ENCODE measurements at regions not wholly inside any gene's neighbourhood (a gene's known extent, or its start where the extent isn't known, plus 50 kb on each side); places are given as distances from the start of the nearest gene placed in this dataset.

DNA sequence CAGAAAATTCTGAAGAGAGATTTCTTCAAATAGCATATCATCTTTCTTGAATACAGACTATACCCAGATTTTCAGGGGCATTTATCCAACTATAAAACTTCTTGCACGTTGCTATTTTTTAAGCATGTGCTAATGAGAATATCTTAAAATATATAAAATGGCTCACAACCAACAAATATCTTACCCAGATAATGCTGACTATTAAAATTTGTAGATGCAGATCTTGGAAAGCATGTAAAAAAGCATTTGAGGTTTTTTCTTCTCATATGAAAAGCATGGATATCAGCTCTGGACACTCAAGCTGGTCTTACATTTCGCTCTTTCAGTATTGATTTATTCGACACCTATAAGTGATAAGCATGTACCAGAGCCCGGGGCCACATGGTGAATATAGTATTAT is 1187.7 kb upstream of the ADGRL4 start:
- TF ChIP-seq POLR2A (IDR thresholded peaks at IDR 0.05), result no peak
- no peak for TF ChIP-seq CTCF (IDR thresholded peaks at IDR 0.05 in 4 of 5, conservative IDR thresholded peaks at IDR 0.05 in 1 of 5)
- Histone ChIP-seq H3K27me3 (no peaks in the 10 kb centered on the region), H3K9me3 (no peaks in the 10 kb centered on the region), H3K4me1 (no peaks in the 10 kb centered on the region), H3K36me3 (no peaks in the 10 kb centered on the region), H3K27ac (no peak overlapping the region), H3K4me3 (no peak overlapping the region)
- no peak for ATAC-seq
- in situ Hi-C loops (cut with MboI; ENCODE audit: low sequenced_read_pairs in 4 of 4), result no loop called here
- DNase-seq, result no peak
- intact Hi-C loops (cut with DNase I; ENCODE audit: low total_unique reads), result no loop called here

- Histone ChIP-seq H3K4me1 (no peaks in the 10 kb centered on the region), H3K36me3 (no peaks in the 10 kb centered on the region), H3K4me3 (no peak overlapping the region), H3K9me3 (no peaks in the 10 kb centered on the region), H3K27me3 (no peaks in the 10 kb centered on the region), H3K27ac (no peak overlapping the region)
- intact Hi-C loops (cut with DNase I; ENCODE audit: low total_unique reads), result no loop called here
- DNase-seq, result no peak
- no peak for ATAC-seq
- in situ Hi-C loops (cut with MboI; ENCODE audit: low sequenced_read_pairs in 4 of 4), result no loop called here
- TF ChIP-seq POLR2A (IDR thresholded peaks at IDR 0.05) (no peak), CTCF (IDR thresholded peaks at IDR 0.05 in 4 of 5, conservative IDR thresholded peaks at IDR 0.05 in 1 of 5) (no peak)
Measured at GRCh38 chr1:80181418-80181817, 1174.9 kb upstream of the ADGRL4 start.

GRCh38 chr1:80171631-80172030 is 1165.1 kb upstream of the ADGRL4 start:
- in situ Hi-C loops (cut with MboI; ENCODE audit: low sequenced_read_pairs in 4 of 4), result no loop called here
- TF ChIP-seq CTCF (IDR thresholded peaks at IDR 0.05 in 4 of 5, conservative IDR thresholded peaks at IDR 0.05 in 1 of 5) (no peak), POLR2A (IDR thresholded peaks at IDR 0.05) (no peak)
- Histone ChIP-seq H3K36me3 (no peaks in the 10 kb centered on the region), H3K4me3 (no peak overlapping the region), H3K27ac (no peak overlapping the region), H3K4me1 (no peaks in the 10 kb centered on the region), H3K27me3 (no peaks in the 10 kb centered on the region), H3K9me3 (no peaks in the 10 kb centered on the region)
- intact Hi-C loops (cut with DNase I; ENCODE audit: low total_unique reads), result no loop called here
- ATAC-seq (no peak), DNase-seq (no peak)

DNA sequence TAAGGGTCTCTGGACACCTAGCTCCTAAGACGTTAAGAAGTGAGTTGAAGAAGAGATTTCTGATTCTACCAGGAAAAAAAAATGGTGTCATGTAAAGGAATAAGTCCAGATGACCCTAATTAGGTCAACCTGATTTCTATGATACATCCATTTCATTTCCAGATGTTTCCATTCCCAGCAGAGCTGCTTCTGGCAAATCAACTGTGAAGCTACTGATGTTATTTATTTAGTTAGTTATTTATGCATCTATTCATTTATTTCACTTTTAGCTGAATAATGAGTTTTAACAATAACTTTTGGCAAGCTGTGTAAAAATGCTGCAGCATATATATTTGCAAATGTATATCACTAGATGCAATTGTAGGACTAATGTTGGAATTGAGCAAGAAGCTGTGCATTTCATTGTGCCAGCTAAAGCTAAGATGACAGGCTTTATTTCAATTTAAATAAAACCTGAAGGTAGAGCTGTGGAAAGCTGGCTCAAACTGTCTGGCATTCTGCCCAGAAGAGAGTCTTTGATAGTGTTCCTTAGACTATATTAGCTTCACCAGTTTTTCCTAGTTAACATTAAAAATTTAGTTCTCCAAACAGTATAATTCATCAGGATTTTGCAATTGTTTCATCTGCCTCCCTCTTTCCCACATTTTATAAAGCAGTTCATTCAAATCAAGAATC is 1164.4 kb upstream of the ADGRL4 start:
- TF ChIP-seq CTCF (IDR thresholded peaks at IDR 0.05 in 4 of 5, conservative IDR thresholded peaks at IDR 0.05 in 1 of 5) (no peak), POLR2A (IDR thresholded peaks at IDR 0.05) (no peak)
- no peak for DNase-seq
- in situ Hi-C loops (cut with MboI; ENCODE audit: low sequenced_read_pairs in 4 of 4), result no loop called here
- intact Hi-C loops (cut with DNase I; ENCODE audit: low total_unique reads), result no loop called here
- Histone ChIP-seq H3K36me3 (no peaks in the 10 kb centered on the region), H3K9me3 (no peaks in the 10 kb centered on the region), H3K27ac (no peak overlapping the region), H3K27me3 (no peaks in the 10 kb centered on the region), H3K4me3 (no peak overlapping the region), H3K4me1 (no peaks in the 10 kb centered on the region)
- ATAC-seq, result no peak

- no peaks in the 10 kb centered on the region for H3K9me3 ChIP-seq
- no peaks in the 10 kb centered on the region for H3K27me3 ChIP-seq
- DNase-seq (no peak), ATAC-seq (no peak)
- H3K4me1 ChIP-seq, result no peaks in the 10 kb centered on the region
- H3K36me3 ChIP-seq, result no peaks in the 10 kb centered on the region
- no peak overlapping the region for H3K27ac ChIP-seq
- H3K4me3 ChIP-seq, result no peak overlapping the region
- TF ChIP-seq POLR2A (IDR thresholded peaks at IDR 0.05) (no peak), CTCF (IDR thresholded peaks at IDR 0.05 in 4 of 5, conservative IDR thresholded peaks at IDR 0.05 in 1 of 5) (no peak)
- in situ Hi-C loops (cut with MboI; ENCODE audit: low sequenced_read_pairs in 4 of 4) (no loop called here), intact Hi-C loops (cut with DNase I; ENCODE audit: low total_unique reads) (no loop called here)
Measured at GRCh38 chr1:80164150-80164549, 1157.6 kb upstream of the ADGRL4 start.
